H9 (cell line): ENCODE measurements at regions not wholly inside any gene's neighbourhood (a gene's known extent, or its start where the extent isn't known, plus 50 kb on each side); places are given as distances from the start of the nearest gene placed in this dataset.

Experiments
- DNase-seq: peaks from one replicate; pipeline ENCODE4 v3.0.0-alpha.2; 2017
- H2AFZ ChIP-seq: one replicate; pipeline ENCODE4 v1.6.1; 2013; ENCODE audit warnings: mild to moderate bottlenecking, low read length, control low read depth, moderate library complexity
- H2AK5ac ChIP-seq: 2 replicates; pipeline ENCODE4 v1.6.1; 2013; ENCODE audit warnings: low read length, control low read depth, mixed read lengths; ENCODE audit not compliant: insufficient read length
- H2BK120ac ChIP-seq: one replicate; pipeline ENCODE4 v1.6.1; 2013; ENCODE audit warnings: low read depth, mild to moderate bottlenecking, low read length, control low read depth, inconsistent platforms; ENCODE audit not compliant: poor library complexity, severe bottlenecking
- H2BK12ac ChIP-seq: 2 replicates; pipeline ENCODE4 v1.6.1; 2013; ENCODE audit warnings: low read length, control low read depth, mixed read lengths, low read depth; ENCODE audit not compliant: insufficient read length
- H2BK15ac ChIP-seq: 2 replicates; pipeline ENCODE4 v1.6.1; 2013; ENCODE audit warnings: low read depth, low read length, control low read depth
- H2BK20ac ChIP-seq: one replicate; pipeline ENCODE4 v1.6.1; 2013; ENCODE audit warnings: low read depth, mild to moderate bottlenecking, low read length, control low read depth, inconsistent platforms; ENCODE audit not compliant: poor library complexity, severe bottlenecking
- H2BK5ac ChIP-seq: 2 replicates; pipeline ENCODE4 v1.6.1; 2013; ENCODE audit warnings: low read length, control low read depth, mixed read lengths; ENCODE audit not compliant: insufficient read length
- H3K14ac ChIP-seq: 2 replicates; pipeline ENCODE4 v1.6.1; 2013; ENCODE audit warnings: low read length, control low read depth; ENCODE audit not compliant: insufficient read depth
- H3K18ac ChIP-seq: 2 replicates; pipeline ENCODE4 v1.6.1; 2013; ENCODE audit warnings: low read depth, mild to moderate bottlenecking, mixed read lengths, low read length, control low read depth; ENCODE audit not compliant: insufficient read length
- H3K23ac ChIP-seq: 2 replicates; pipeline ENCODE4 v1.6.1; 2013; ENCODE audit warnings: low read length, control low read depth, mixed read lengths, low read depth; ENCODE audit not compliant: insufficient read length
- H3K23me2 ChIP-seq: 2 replicates; pipeline ENCODE4 v1.6.1; 2013; ENCODE audit warnings: low read depth, mild to moderate bottlenecking, mixed read lengths, low read length, control low read depth; ENCODE audit not compliant: insufficient read length, poor library complexity, severe bottlenecking
- H3K27ac ChIP-seq: 2 replicates; pipeline ENCODE4 v1.5.1; 2013; ENCODE audit warnings: low read length, control low read depth, mixed read lengths, low read depth; ENCODE audit not compliant: insufficient read length
- H3K27me3 ChIP-seq: 2 replicates; pipeline ENCODE4 v1.6.1; 2013; ENCODE audit warnings: low read length, control low read depth, inconsistent platforms; ENCODE audit not compliant: insufficient read depth
- H3K4ac ChIP-seq: 2 replicates; pipeline ENCODE4 v1.6.1; 2013; ENCODE audit warnings: low read depth, mild to moderate bottlenecking, control low read depth, inconsistent platforms, low read length, moderate library complexity
- H3K4me1 ChIP-seq: 2 replicates; pipeline ENCODE4 v1.6.1; 2013; ENCODE audit warnings: low read length, control low read depth, inconsistent platforms; ENCODE audit not compliant: insufficient read depth
- H3K4me2 ChIP-seq: 2 replicates; pipeline ENCODE4 v1.6.1; 2013; ENCODE audit warnings: low read length, control low read depth, mixed read lengths; ENCODE audit not compliant: insufficient read length, insufficient read depth
- H3K56ac ChIP-seq: 2 replicates; pipeline ENCODE4 v1.6.1; 2013; ENCODE audit warnings: low read depth, mild to moderate bottlenecking, mixed read lengths, low read length, control low read depth; ENCODE audit not compliant: insufficient read length
- H3K79me1 ChIP-seq: 2 replicates; pipeline ENCODE4 v1.6.1; 2013; ENCODE audit warnings: low read depth, mild to moderate bottlenecking, moderate library complexity, low read length, control low read depth, inconsistent platforms; ENCODE audit not compliant: insufficient read depth, poor library complexity, severe bottlenecking
- H3K79me2 ChIP-seq: 2 replicates; pipeline ENCODE4 v1.6.1; 2013; ENCODE audit warnings: low read length, control low read depth, inconsistent platforms; ENCODE audit not compliant: insufficient read depth
- H3K9ac ChIP-seq: 2 replicates; pipeline ENCODE4 v1.6.1; 2013; ENCODE audit warnings: low read length, control low read depth, mixed read lengths; ENCODE audit not compliant: insufficient read length; ENCODE audit errors: extremely low read depth
- H3K9me3 ChIP-seq: one replicate; pipeline ENCODE4 v1.6.1; 2013; ENCODE audit warnings: low read depth, low read length, inconsistent platforms; ENCODE audit not compliant: control insufficient read depth
- H3T11ph ChIP-seq: one replicate; pipeline ENCODE4 v1.6.1; 2013; ENCODE audit warnings: mild to moderate bottlenecking, low read length, control low read depth, inconsistent platforms
- H4K20me1 ChIP-seq: one replicate; pipeline ENCODE4 v1.6.1; 2013; ENCODE audit not compliant: control insufficient read depth, insufficient read length, insufficient read depth
- H4K5ac ChIP-seq: 2 replicates; pipeline ENCODE4 v1.6.1; 2013; ENCODE audit warnings: low read depth, mild to moderate bottlenecking, mixed read lengths, low read length, control low read depth; ENCODE audit not compliant: insufficient read length
- H4K8ac ChIP-seq: replicated peaks from 2 replicates; pipeline ENCODE4 v1.6.1; 2013; ENCODE audit warnings: low read length, control low read depth, mixed read lengths, low read depth; ENCODE audit not compliant: insufficient read length
- H4K91ac ChIP-seq: 2 replicates; pipeline ENCODE4 v1.6.1; 2013; ENCODE audit warnings: low read depth, mild to moderate bottlenecking, moderate library complexity, mixed read lengths, low read length, control low read depth; ENCODE audit not compliant: insufficient read length
- H3K27ac Mint-ChIP-seq, 3 experiments: 2 replicates in 2 of 3; 3 replicates in 1 of 3; pipeline ENCODE4 v1.8.0; 2020 to 2021; ENCODE audit warnings: mixed read lengths in 3 of 3, mild to moderate bottlenecking in 1 of 3, moderate library complexity in 1 of 3
- H3K27me3 Mint-ChIP-seq: 2 replicates; pipeline ENCODE4 v1.8.0; 2021; ENCODE audit warnings: low read depth, mild to moderate bottlenecking, moderate library complexity, mixed read lengths
- H3K36me3 Mint-ChIP-seq, 3 experiments: 2 replicates in 2 of 3; 3 replicates in 1 of 3; pipeline ENCODE4 v1.8.0; 2020 to 2021; ENCODE audit warnings: low read depth in 3 of 3, mixed read lengths in 3 of 3; ENCODE audit not compliant: insufficient read depth in 1 of 3
- H3K4me1 Mint-ChIP-seq, 2 experiments: 2 replicates each; pipeline ENCODE4 v1.8.0; 2020; ENCODE audit warnings: mixed read lengths in 2 of 2
- H3K4me3 Mint-ChIP-seq, 2 experiments: 2 replicates in 1 of 2; 3 replicates in 1 of 2; pipeline ENCODE4 v1.8.0; 2020 to 2021; ENCODE audit warnings: mild to moderate bottlenecking in 2 of 2, mixed read lengths in 2 of 2, moderate library complexity in 1 of 2
- H3K9me3 Mint-ChIP-seq, 2 experiments: 2 replicates in 1 of 2; 3 replicates in 1 of 2; pipeline ENCODE4 v1.8.0; 2020; ENCODE audit warnings: mild to moderate bottlenecking in 2 of 2, mixed read lengths in 2 of 2, moderate library complexity in 1 of 2
- CTCF ChIP-seq: fragments of 200-600 bp; sonication (generic); conservative IDR thresholded peaks from 3 replicates; pipeline ENCODE4 v1.8.0; 2021; ENCODE audit warnings: antibody characterized with exemption, mild to moderate bottlenecking
- WGBS: extraction: QIAGEN DNeasy Blood & Tissue Kit; methylation state at CpG from one replicate; pipeline ENCODE4 v1.1.7; 2013; ENCODE audit warnings: missing lambda C conversion rate, low lambda C conversion rate, mixed read lengths; ENCODE audit not compliant: insufficient read length; ENCODE audit errors: extremely low coverage; 5-methylcytosine and 5-hydroxymethylcytosine counted together

GRCh38 chr18:38807915-38808314 lies 1242.3 kb upstream of the CELF4 start:
- no peaks in the 10 kb centered on the region for H3K36me3 Mint-ChIP-seq
- WGBS = no CpG with 5 or more reads among the region's 3 CpGs
- H3K14ac ChIP-seq = no peak overlapping the region

More at GRCh38 chr18:38807915-38808314, 1242.3 kb upstream of the CELF4 start:
- Mint-ChIP-seq H3K27me3 (no peaks in the 10 kb centered on the region; the same call in 1 of the 2 replicates), H3K9me3 (no peaks in the 10 kb centered on the region), H3K4me3 (no peak overlapping the region), H3K4me1 (peaks cover 16 to 27% of the 10 kb centered on the region in 2 experiments), H3K27ac (no peak overlapping the region)
- Histone ChIP-seq H4K5ac (no peak overlapping the region), H3K79me2 (no peaks in the 10 kb centered on the region), H3K18ac (no peak overlapping the region), H2BK5ac (no peak overlapping the region), H3K4ac (no peak overlapping the region), H4K20me1 (no peaks in the 10 kb centered on the region), H3K23me2 (no peaks in the 10 kb centered on the region), H2AFZ (no peak overlapping the region), H2BK20ac (no peak overlapping the region), H4K91ac (no peak overlapping the region), H3K79me1 (no peaks in the 10 kb centered on the region), H3K56ac (no peak overlapping the region), H2BK120ac (no peak overlapping the region), H3K27me3 (no peaks in the 10 kb centered on the region), H2AK5ac (no peak overlapping the region), H3K4me1 (peaks cover 3% of the 10 kb centered on the region; the same call in 1 of the 2 replicates), H3K23ac (no peak overlapping the region), H3T11ph (no peak overlapping the region), H2BK12ac (no peak overlapping the region), H2BK15ac (no peak overlapping the region), H3K9me3 (no peaks in the 10 kb centered on the region), H3K4me2 (no peak overlapping the region), H3K9ac (no peak overlapping the region), H4K8ac (no peak overlapping the region), H3K27ac (no peak overlapping the region)
- DNase-seq = no peak
- no peak for TF ChIP-seq CTCF
